ENCODE measurements at regions not wholly inside any gene's neighbourhood (a gene's known extent, or its start where the extent isn't known, plus 50 kb on each side); places are given as distances from the start of the nearest gene placed in this dataset.
"Not testable (repeated sequence)": the region's sequence is repeated elsewhere in the genome, so short reads cannot be mapped to it uniquely, and the experiment has no call there.

DNA sequence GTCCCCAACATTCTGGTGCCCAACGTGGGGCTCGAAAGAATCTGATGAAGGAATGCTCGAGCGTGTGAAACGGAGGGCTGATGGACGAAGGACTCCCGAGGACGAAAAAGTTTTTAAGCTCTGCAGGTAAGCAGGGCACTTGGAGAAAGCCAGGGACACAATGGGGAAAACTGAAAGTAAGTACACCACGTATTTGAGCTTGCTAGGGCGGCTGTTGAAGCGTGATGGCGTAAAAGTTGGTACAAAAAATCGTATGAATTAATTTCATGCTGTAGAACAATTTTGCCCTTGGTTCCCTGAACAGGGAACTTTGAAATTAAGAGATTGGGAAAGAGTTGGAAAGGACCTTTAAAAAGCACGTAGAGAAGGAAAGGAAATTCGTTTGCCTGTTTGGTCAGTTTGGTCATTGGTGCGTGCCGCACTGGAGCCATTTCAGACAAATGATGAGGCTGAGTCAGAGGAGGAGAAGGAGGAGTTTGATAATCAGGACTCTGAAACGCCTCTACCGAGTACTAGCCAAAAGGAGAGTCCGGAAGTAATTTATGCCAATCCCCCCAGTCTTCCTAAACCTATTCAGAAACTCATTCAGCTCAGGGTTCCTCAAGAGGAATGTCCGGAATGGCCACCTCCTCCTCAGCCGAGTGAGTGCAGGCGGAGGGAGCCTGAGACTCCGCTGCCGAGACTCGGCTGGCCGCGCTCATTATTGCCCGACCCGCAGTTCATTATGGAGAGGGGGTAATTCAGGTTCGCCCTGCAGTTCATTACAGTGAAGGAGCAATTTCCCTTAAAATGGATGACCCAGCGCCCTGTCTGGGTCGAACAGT, 59.2 kb upstream of the PRSS16 start:
- peak; percentile 82 for DNase-seq

DNA sequence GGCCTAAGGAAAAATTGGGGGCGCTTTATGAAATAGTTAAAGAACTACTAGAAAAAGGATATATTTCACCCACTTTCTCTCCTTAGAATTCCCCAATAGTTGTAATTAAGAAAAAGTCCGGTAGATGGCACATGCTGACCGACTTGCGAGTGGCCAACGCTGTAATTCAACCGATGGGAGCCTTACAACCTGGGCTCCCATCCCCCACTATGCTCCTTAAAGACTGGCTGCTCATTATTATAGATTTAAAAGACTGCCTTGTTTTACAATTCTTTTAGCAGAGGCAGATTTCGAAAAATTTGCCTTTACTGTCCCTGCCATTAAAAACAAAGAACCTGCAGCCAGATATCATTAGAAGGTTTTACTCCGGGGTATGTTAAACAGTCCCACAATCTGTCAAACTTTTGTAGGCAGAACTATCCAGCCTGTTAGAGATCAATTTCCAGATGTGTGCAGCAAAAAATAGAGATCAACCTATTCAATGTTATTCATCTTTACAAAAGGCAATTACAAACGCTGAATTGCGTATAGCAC, 58.5 kb upstream of the PRSS16 start:
- in situ Hi-C loops (cut with HindIII; ENCODE audit: low pct_ligation_motif_present, low pct_unique_long_range_greater_than_20kb, low sequenced_read_pairs), result no loop called here
- peak; percentile 82 for DNase-seq

More for the DNA sequence above, 59.2 kb upstream of the PRSS16 start:
- in situ Hi-C loops (cut with HindIII; ENCODE audit: low pct_ligation_motif_present, low pct_unique_long_range_greater_than_20kb, low sequenced_read_pairs), result no loop called here

DNA sequence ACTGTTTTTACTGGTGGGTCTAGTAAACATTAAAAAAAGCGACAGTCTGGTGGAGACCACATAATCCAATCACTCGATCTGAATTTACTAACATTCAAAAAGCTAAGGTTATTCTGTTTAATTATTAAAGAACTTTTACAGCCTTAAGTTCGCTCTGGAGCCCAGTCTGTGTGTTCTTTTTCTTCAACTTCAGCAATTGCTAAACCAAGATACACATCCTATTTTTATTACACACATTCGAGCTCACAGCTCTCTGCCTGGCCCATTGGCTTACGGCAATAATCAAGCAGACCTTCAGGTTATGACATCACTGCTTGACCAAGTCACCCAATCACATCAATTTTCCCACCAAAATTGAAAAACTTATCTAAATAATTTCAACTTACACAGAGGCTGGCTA, 57.4 kb upstream of the PRSS16 start:
- in situ Hi-C loops (cut with HindIII; ENCODE audit: low pct_ligation_motif_present, low pct_unique_long_range_greater_than_20kb, low sequenced_read_pairs), result no loop called here
- DNase-seq, result no peak

DNA sequence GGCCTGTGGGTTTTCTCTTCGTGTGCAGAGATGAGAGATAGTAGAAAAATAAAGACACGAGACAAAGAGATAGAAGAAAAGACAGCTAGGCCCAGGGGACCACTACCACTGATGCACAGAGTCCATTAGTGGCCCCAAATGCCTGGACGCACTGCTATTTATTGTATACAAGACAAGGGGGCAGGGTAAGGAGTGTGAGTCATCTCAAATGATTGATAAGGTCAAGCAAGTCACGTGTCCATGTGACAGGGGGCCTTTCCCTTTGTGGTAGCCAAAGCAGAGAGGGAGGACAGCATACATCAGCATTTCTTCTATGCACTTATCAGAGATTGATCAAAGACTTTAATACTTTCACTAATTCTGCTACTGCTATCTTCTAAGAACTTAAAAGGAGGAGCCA, 53.0 kb upstream of the PRSS16 start:
- in situ Hi-C loops (cut with HindIII; ENCODE audit: low pct_ligation_motif_present, low pct_unique_long_range_greater_than_20kb, low sequenced_read_pairs); DNase-seq: not testable (repeated sequence)

DNA sequence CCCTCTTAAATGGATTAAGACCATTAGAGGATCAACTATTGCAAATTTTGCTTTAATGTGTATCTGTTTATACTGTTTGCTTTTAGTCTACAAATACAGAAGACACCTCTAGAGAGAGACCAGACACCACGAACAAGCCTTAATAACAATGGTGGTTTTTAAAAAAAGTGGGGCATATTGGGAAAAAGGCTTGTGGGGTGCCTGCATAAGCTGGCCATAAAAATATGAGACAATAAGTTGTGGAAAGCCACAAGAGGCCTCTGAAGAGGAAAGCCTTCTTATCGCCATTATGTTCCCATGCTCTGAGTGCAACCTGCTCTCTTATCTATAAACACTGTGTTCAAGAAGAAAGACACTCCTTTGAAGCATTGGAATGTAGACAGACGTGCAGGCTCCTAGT, 52.0 kb upstream of the PRSS16 start:
- DNase-seq; in situ Hi-C loops (cut with HindIII; ENCODE audit: low pct_ligation_motif_present, low pct_unique_long_range_greater_than_20kb, low sequenced_read_pairs): not testable (repeated sequence)
